COR-L47 (cell line): ENCODE measurements at regions not wholly inside any gene's neighbourhood (a gene's known extent, or its start where the extent isn't known, plus 50 kb on each side); places are given as distances from the start of the nearest gene placed in this dataset.

Experiments used
- DNase-seq: peaks from one replicate; lab custom pipeline; 2025; lab: John Stamatoyannopoulos, UW

DNA sequence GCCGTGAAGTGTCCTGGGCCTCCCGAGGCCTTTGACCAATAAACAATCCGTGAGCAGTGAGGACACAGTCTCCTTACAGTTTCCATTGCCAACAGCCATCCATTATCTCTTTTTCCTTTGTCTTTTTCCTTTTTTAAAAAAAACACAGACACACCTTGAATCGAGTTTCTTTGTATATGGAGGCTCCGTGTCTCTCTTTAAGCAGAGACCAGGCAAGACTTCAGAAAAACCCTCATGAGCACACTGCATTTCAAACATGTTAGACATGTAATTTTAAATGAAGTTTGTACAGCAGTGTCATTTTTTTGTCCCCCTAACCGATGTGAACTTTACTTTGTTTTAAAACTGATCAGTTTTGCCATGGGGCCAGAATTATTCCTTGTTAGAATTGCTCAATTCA, 111.1 kb downstream of the SPTSSA start:
- DNase-seq = no peak

DNA sequence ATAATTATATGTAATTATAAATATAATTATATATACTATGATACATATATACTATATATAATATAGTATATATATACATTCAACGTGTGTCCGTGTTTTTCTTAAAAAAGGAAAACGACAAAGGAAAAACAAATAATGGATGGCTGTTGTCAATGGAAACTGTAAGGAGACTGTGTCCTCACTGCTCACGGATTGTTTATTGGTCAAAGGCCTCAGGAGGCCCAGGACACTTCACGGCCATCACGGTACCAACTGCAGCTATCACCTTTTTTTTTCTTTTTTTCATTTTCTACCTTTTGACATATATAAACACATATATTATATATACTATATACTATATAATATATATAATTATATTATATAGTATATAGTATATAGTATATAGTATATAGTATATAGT, 113.4 kb downstream of the SPTSSA start:
- no peak for DNase-seq

- DNase-seq = no peak
These were observed 114.4 kb downstream of the SPTSSA start for GRCh38 chr14:34347683-34348082.

DNA sequence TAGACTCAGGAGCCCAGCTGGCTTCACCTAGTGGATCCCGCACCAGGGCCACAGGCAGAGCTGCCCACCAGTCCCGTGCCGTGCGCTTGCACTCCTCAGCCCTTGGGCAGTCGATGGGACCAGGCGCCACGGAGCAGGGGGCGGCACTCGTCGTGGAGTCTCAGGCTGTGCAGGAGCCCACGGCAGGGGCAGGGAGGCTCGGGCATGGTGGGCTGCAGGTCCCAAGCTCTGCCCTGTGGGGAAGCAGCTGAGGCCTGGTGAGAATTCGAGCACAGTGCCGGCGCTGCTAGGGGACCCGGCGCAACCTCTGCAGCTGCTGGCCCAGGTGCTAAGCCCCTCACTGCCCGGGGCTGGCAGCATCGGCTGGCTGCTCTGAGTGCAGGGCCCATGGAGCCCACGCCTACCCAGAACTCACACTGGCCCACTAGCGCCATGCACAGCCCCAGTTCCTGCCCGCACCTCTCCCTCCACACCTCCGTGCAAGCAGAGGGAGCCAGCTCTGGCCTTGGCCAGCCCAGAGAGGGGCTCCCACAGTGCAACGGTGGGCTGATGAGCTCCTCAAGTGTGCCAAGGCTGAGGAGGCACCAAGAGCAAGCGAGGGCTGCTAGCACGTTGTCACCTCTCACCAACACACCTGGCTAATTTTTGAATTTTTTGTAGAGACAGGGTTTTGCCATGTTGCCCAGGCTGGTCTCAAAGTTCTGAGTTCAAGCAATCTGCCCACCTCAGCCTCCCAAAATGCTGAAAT, 116.1 kb downstream of the SPTSSA start:
- no peak for DNase-seq

- DNase-seq = no peak
These were observed 117.7 kb downstream of the SPTSSA start for GRCh38 chr14:34344318-34344717.

DNA sequence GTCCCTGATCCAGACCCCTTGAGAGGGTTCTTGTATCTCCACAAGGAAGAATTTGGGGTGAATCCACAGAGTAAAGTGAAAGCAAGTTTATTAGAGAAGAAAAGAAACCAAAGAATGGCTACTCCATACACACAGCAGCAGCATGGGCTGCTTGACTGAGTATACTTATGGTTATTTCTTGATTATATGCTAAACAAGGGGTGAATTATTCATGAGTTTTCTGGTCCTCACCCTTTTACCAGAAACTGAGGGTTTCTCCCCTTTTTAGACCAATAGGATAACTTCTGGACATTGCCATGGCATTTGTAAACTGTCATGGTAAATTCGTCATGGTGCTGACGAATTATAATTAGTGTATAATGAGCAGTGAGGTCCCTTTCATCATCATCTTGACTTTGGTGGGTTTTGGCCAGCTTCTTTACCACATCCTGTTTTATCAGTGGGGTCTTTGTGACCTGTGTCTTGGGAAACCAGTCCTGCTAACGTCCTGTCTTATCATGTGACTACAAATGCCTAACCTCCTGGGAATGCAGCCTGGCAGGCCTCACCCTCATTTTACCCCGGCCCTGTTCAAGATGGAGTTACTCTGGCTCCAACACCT, 121.9 kb downstream of the SPTSSA start:
- DNase-seq = no peak

DNA sequence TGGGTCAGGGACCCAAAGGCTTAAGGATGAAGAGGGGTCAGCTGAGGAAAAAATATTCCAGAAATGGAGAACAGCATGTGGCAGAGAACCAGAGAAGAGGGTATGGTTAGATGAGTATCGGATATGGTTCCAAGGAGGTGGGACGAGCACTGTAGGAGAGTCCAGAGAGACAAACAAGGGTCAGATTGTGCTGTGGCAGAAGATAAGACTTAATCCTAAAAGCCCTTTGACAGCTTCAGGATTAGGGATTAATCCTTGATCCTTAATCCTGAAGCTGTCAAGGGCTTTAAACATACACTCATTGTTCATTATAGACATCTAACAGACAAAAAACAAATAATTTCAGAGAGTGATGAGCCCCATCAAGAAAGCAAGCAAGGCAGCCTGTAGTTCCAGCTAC, 124.0 kb downstream of the SPTSSA start:
- DNase-seq = no peak

DNA sequence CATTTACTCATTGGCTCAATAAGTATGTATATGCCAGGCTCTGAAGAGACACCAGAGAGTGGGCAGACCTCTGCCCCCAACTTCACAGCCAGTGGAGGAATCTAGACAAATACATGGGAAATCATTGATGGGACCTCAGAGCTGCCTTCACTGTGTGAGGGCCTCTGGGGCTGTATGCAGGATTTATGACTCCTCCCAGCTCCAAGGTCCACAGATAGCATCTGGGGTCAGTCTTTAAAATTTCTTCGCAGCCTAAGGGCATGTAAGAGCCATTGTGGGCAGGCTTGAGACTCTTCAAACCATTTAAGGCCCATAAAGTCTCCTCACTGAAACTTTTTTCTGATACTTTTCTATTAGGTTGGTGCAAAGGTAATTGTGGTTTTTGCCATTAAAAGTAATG, 125.5 kb downstream of the SPTSSA start:
- DNase-seq = no peak

GRCh38 chr14:34335968-34336367, 126.1 kb downstream of the SPTSSA start:
- DNase-seq = no peak

DNA sequence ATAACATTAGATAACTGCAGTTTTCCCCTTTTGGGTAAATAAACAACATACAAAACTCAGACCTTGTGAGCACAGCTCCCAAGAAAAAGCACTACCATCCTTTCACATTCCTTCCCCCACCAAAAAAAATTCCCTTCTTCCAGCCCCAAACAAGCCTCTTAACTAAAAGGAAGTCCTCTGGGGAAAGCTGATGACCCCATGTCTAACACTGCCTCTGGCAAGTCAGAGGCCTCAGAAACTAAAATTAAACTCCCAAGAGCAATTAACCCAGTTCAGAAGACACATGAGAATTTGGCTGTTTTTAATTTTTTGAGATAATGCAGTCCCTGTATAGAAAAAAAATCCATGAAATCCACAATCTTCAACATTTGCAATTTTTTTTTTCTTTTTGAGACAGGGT, 127.7 kb downstream of the SPTSSA start:
- no peak for DNase-seq

DNA sequence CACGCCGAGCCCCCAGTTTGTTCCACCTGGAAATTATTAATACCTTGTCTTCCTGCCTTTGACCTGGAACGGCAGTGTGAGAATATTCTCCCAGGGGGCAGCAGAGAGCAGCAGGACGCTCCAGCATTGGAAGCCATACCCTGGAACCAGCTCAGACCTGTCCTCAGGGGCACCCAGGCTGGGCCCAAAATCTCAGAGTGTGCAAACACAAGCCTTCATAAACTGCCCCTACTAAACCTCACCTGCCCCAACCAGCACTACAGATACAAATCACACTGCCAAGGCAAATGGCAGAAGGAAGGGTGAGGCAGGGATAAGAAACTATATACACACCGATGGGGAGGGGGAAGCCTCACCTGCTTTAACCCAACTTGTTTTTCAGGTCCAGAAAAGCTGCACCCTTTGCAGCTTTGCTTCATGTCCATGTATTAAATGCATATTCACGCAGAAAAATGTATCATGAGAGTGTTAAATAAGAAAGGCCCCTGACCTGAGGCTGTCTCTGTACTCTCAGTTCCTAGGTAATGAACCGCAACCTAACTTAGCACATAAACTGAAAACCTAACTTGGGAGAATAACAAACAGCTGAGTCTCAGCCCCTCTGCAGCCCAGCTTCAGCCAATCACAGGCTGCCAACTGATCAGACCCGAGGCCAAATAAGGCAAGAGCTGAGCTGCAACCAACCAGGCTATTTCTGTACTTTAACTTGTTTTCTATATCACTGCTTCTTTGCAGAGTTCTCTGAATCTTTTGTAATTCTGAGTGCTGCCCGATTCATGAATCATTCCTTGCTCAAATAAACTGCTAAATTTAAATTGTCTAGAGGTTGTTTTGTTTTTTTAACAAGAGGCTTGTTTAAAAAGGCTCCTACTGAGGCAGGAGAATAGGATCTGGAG, 130.1 kb downstream of the SPTSSA start:
- peak; percentile 46 for DNase-seq

- no peak for DNase-seq
These were observed 131.2 kb downstream of the SPTSSA start for GRCh38 chr14:34330846-34331245.

DNA sequence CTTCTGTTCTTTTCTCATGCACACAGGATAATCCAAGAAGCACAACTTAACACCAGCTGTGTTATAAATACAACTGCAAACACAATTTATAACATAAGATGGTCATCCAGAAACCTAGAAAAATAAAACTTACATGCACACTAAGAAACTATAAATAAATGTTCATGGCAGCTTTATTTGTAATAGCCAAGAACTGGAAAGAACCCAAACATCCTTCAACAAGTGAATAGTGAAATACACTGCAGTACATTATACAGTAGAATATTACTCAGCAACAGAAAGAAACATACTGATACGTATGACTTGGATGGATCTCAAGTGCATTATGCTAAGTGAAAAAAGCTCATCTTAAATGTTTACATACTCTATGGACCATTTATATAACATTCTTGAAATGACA, 132.7 kb downstream of the SPTSSA start:
- DNase-seq = no peak

DNA sequence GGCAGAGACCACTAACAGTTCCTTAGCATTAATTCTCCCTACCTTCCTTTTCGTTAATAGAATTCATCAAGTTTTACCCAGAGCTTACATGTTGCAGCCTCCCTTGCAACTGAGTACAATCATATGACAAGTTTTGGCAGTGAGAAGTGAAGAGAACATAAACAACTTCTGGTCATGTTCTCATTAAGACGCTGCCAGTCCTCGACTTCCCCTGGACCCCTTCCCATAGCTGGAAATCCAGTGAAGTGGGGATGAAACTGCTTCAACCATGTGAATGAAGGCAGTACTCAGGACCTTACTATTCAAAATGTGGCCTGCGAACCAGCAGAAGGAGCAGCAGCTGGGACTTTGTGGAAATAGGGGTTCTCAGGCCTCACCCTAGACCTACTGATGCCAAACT, 133.9 kb downstream of the SPTSSA start:
- no peak for DNase-seq

DNA sequence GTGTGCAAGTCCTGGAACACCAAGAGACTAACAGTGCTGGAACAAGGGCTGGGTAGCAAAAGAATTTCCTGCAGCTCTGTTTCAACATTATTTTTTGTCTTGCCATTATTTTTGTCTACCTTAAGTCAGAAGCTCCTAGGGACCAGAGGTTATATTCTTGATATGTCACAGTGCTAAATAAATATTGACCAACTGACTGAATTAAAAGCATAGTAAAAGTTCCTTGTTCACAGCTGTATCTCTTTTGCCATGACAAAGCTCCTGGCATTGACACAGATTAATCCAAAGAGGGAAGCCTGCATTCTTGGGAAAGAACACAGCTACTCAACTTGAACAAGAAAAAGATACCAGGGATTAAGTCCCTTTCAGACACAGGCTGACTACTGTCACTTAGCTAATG, 136.5 kb downstream of the SPTSSA start:
- DNase-seq = no peak

GRCh38 chr14:34324363-34324795, 137.7 kb downstream of the SPTSSA start:
- DNase-seq = peak; percentile 24

- DNase-seq = peak; percentile 48
These were observed 139.1 kb downstream of the SPTSSA start for GRCh38 chr14:34322940-34323418.

GRCh38 chr14:34319140-34319539, 142.9 kb downstream of the SPTSSA start:
- no peak for DNase-seq

DNA sequence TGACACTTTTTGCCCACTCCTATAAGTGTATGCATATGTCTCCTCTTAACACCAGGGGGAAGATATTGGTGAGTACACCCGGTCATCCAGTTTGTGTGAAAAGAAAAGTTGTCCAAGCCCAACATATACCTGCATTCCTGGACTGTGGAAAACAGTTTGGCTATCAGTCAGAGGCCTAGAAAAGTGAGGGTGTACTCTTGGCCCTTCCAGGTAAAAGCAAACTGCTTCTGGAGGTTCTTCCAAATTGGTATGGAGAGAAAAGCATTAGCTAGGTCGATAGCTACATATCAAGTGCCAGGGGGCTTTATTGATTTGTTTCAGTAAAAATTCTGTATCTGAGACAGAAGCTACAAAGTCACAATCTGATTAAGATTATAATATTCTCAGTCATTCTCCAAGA, 144.0 kb downstream of the SPTSSA start:
- no peak for DNase-seq

DNA sequence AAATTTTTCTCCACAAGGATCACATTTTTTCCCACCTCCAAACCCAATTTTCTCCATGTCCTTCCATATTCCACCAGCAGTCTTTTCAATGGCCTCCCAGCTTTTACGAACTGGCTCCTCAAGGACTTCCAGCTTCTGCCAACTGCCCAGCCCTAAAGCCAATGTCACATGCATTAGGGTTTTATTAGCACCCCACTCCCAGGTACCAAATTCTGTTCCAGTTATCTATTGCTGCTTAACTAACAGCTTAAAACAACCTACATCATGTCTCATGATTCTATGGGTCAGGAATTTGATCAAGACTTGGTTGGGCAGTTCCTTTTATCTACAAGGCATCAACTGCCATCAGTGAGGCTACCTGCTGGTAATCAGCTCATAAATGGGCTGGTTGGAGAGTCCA, 151.3 kb downstream of the SPTSSA start:
- DNase-seq = no peak

GRCh38 chr14:34303811-34304210, 158.2 kb downstream of the SPTSSA start:
- DNase-seq = no peak

DNA sequence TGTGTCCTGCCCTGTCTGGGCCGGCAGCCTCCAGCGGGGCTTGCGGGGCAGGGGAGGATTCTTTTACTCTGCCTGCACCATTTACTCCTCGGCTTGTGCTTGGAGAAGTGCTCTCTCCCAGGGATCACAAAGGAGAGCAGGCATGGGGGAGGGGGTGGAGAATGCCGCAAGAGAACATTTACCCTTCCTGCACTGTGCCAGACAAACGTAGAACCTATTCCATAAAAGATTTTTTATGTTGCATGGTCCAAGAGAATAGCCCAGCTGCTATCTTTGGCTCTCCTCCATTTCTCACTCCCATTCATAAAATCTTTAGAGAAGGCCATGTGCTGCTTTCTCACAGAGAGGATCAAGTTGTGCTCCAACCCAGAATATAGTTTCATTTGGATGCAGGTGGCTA, 159.4 kb downstream of the SPTSSA start:
- no peak for DNase-seq
